ENCODE measurements at regions not wholly inside any gene's neighbourhood (a gene's known extent, or its start where the extent isn't known, plus 50 kb on each side); places are given as distances from the start of the nearest gene placed in this dataset.
"Not testable (repeated sequence)": the region's sequence is repeated elsewhere in the genome, so short reads cannot be mapped to it uniquely, and the experiment has no call there.

GRCh38 chr2:39919511-39920306 lies 140.7 kb upstream of the THUMPD2 start:
- DNase-seq = no peak
- no peak overlapping the region for H3K9ac ChIP-seq (ENCODE audit: low read length)
- H3K27ac ChIP-seq (ENCODE audit: low read length in 2 of 2) = no peak overlapping the region
- WGBS (ENCODE audit: insufficient coverage) = 46% methylated on average over 5 of the region's 5 CpGs
- Mint-ChIP-seq H3K4me1 (no peaks in the 10 kb centered on the region), H3K27me3 (peaks cover 5% of the 10 kb centered on the region), H3K27ac (no peak overlapping the region), H3K4me3 (no peak overlapping the region), H3K9me3 (ENCODE audit: insufficient read depth) (no peaks in the 10 kb centered on the region)
- ChIA-PET POLR2A (no interaction called here), CTCF (interaction anchor here (1.2 kb wide), 1 partner anchor 1860 kb away, joined by 3 read pairs; no protein-coding TSS in a partner anchor)
- H3K4me1 ChIP-seq (ENCODE audit: control insufficient read depth in 2 of 2, insufficient read depth in 2 of 2, low read length in 2 of 2) = no peaks in the 10 kb centered on the region
- no peaks in the 10 kb centered on the region for H3K36me3 ChIP-seq (replicated peaks in 1 of 2; ENCODE audit: control extremely low read depth in 1 of 2, control insufficient read depth in 1 of 2, extremely low read depth in 1 of 2, insufficient read depth in 2 of 2, low read length in 1 of 2)
- no peaks in the 10 kb centered on the region for H3K79me2 ChIP-seq (ENCODE audit: control insufficient read depth, insufficient read depth, low read length)
- no peaks in the 10 kb centered on the region for H3K27me3 ChIP-seq (replicated peaks in 1 of 4; ENCODE audit: control extremely low read depth in 1 of 4, control insufficient read depth in 3 of 4, insufficient read depth in 4 of 4, low read length in 3 of 4)
- H3K4me2 ChIP-seq (replicated peaks; ENCODE audit: low read depth, low read length, poor library complexity, severe bottlenecking) = no peak overlapping the region
- TF ChIP-seq CTCF (IDR thresholded peaks at IDR 0.05) (no peak), EZH2 (IDR thresholded peaks at IDR 0.05; ENCODE audit: borderline replicate concordance, insufficient read depth, low read depth, low read length, poor library complexity, severe bottlenecking) (no peak)
- no peaks in the 10 kb centered on the region for H3K9me3 ChIP-seq (ENCODE audit: control extremely low read depth in 1 of 3, control insufficient read depth in 2 of 3, insufficient read depth in 1 of 3, low read length in 2 of 3)
- no peak overlapping the region for H2AFZ ChIP-seq (ENCODE audit: insufficient read depth, low read depth, low read length, poor library complexity, severe bottlenecking)
- intact Hi-C loops (cut with micrococcal nuclease) = no loop called here
- ATAC-seq (ENCODE audit: low read depth) = no peak
- H3K4me3 ChIP-seq (ENCODE audit: control extremely low read depth in 1 of 5, extremely low read depth in 1 of 5, insufficient read depth in 1 of 5, low read depth in 2 of 5, low read length in 4 of 5) = no peak overlapping the region
- no peaks in the 10 kb centered on the region for H4K20me1 ChIP-seq (ENCODE audit: control insufficient read depth, insufficient read depth, low read length, poor library complexity, severe bottlenecking)

- H3K79me2 ChIP-seq (ENCODE audit: control insufficient read depth, insufficient read depth, low read length) = no peaks in the 10 kb centered on the region
- Mint-ChIP-seq H3K27me3 (peaks cover 5% of the 10 kb centered on the region), H3K27ac (no peak overlapping the region), H3K4me1 (no peaks in the 10 kb centered on the region), H3K9me3 (ENCODE audit: insufficient read depth) (no peaks in the 10 kb centered on the region), H3K4me3 (no peak overlapping the region)
- H3K36me3 ChIP-seq (replicated peaks in 1 of 2; ENCODE audit: control extremely low read depth in 1 of 2, control insufficient read depth in 1 of 2, extremely low read depth in 1 of 2, insufficient read depth in 2 of 2, low read length in 1 of 2) = no peaks in the 10 kb centered on the region
- CTCF ChIA-PET = no interaction called here
- H3K9me3 ChIP-seq (ENCODE audit: control extremely low read depth in 1 of 3, control insufficient read depth in 2 of 3, insufficient read depth in 1 of 3, low read length in 2 of 3) = no peaks in the 10 kb centered on the region
- POLR2A ChIA-PET = no interaction called here
- intact Hi-C loops (cut with micrococcal nuclease) = no loop called here
- H3K9ac ChIP-seq (ENCODE audit: low read length) = no peak overlapping the region
- no peaks in the 10 kb centered on the region for H3K27me3 ChIP-seq (replicated peaks in 1 of 4; ENCODE audit: control extremely low read depth in 1 of 4, control insufficient read depth in 3 of 4, insufficient read depth in 4 of 4, low read length in 3 of 4)
- H3K4me3 ChIP-seq (ENCODE audit: control extremely low read depth in 1 of 5, extremely low read depth in 1 of 5, insufficient read depth in 1 of 5, low read depth in 2 of 5, low read length in 4 of 5) = no peak overlapping the region
- H3K27ac ChIP-seq (ENCODE audit: low read length in 2 of 2) = no peak overlapping the region
- TF ChIP-seq CTCF (IDR thresholded peaks at IDR 0.05) (no peak), EZH2 (IDR thresholded peaks at IDR 0.05; ENCODE audit: borderline replicate concordance, insufficient read depth, low read depth, low read length, poor library complexity, severe bottlenecking) (no peak)
- no peak overlapping the region for H3K4me2 ChIP-seq (replicated peaks; ENCODE audit: low read depth, low read length, poor library complexity, severe bottlenecking)
- H2AFZ ChIP-seq (ENCODE audit: insufficient read depth, low read depth, low read length, poor library complexity, severe bottlenecking) = no peak overlapping the region
- no peaks in the 10 kb centered on the region for H3K4me1 ChIP-seq (ENCODE audit: control insufficient read depth in 2 of 2, insufficient read depth in 2 of 2, low read length in 2 of 2)
- ATAC-seq (ENCODE audit: low read depth) (no peak), DNase-seq (no peak)
- H4K20me1 ChIP-seq (ENCODE audit: control insufficient read depth, insufficient read depth, low read length, poor library complexity, severe bottlenecking) = no peaks in the 10 kb centered on the region
These were observed 139.8 kb upstream of the THUMPD2 start for GRCh38 chr2:39918886-39919285.

DNA sequence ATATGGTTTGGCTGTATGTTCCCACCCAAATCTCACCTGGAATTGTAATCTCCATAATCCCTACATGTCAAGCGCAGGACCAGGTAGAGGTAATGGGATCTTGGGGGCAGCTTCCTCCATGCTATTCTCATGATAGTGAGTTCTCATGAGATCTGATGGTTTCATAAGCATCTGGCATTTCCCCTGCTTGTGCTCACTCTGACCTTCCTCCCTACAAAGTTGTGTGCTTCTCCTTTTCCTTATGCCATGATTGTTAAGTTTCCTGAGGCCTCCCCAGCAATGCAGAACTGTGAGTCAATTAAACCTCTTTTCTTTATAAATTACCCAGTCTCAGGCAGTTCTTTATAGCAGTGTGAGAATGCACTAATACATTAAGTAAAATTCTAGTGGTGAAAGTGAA lies 138.3 kb upstream of the THUMPD2 start:
- H3K27ac Mint-ChIP-seq; H3K27ac ChIP-seq (ENCODE audit: low read length in 2 of 2); H3K36me3 ChIP-seq (replicated peaks in 1 of 2; ENCODE audit: control extremely low read depth in 1 of 2, control insufficient read depth in 1 of 2, extremely low read depth in 1 of 2, insufficient read depth in 2 of 2, low read length in 1 of 2); H3K4me2 ChIP-seq (replicated peaks; ENCODE audit: low read depth, low read length, poor library complexity, severe bottlenecking); H3K79me2 ChIP-seq (ENCODE audit: control insufficient read depth, insufficient read depth, low read length); H3K27me3 Mint-ChIP-seq; H4K20me1 ChIP-seq (ENCODE audit: control insufficient read depth, insufficient read depth, low read length, poor library complexity, severe bottlenecking); H3K9ac ChIP-seq (ENCODE audit: low read length); H3K9me3 ChIP-seq (ENCODE audit: control extremely low read depth in 1 of 3, control insufficient read depth in 2 of 3, insufficient read depth in 1 of 3, low read length in 2 of 3); intact Hi-C loops (cut with micrococcal nuclease); CTCF ChIA-PET; H2AFZ ChIP-seq (ENCODE audit: insufficient read depth, low read depth, low read length, poor library complexity, severe bottlenecking); H3K4me1 ChIP-seq (ENCODE audit: control insufficient read depth in 2 of 2, insufficient read depth in 2 of 2, low read length in 2 of 2); POLR2A ChIA-PET; H3K9me3 Mint-ChIP-seq (ENCODE audit: insufficient read depth); DNase-seq; ATAC-seq (ENCODE audit: low read depth); H3K4me1 Mint-ChIP-seq; H3K4me3 ChIP-seq (ENCODE audit: control extremely low read depth in 1 of 5, extremely low read depth in 1 of 5, insufficient read depth in 1 of 5, low read depth in 2 of 5, low read length in 4 of 5); H3K4me3 Mint-ChIP-seq; H3K27me3 ChIP-seq (replicated peaks in 1 of 4; ENCODE audit: control extremely low read depth in 1 of 4, control insufficient read depth in 3 of 4, insufficient read depth in 4 of 4, low read length in 3 of 4): not testable (repeated sequence)
- no CpG with 5 or more reads among the region's 1 CpG for WGBS (ENCODE audit: insufficient coverage)

Measured in B cell (primary cell).